Motor neuron (in vitro differentiated cells): ENCODE measurements at regions not wholly inside any gene's neighbourhood (a gene's known extent, or its start where the extent isn't known, plus 50 kb on each side); places are given as distances from the start of the nearest gene placed in this dataset.
A peak's percentile ranks its signal among the peaks of the same experiment; 100 is the strongest.
"Not testable (repeated sequence)": the region's sequence is repeated elsewhere in the genome, so short reads cannot be mapped to it uniquely, and the experiment has no call there.

Source experiments
- ATAC-seq, 8 experiments: fragments of 200-7000 bp; cut with Tn5 transposase; replicated peaks in 6 of 8; 2 replicates each; pipeline ENCODE4 v1.8.0; 2021; ENCODE audit warnings: mild to moderate bottlenecking in 8 of 8, moderate library complexity in 8 of 8
- H3K27ac ChIP-seq, 2 donors: fragments of 250-450 bp; sonication (Bioruptor Pico); 2 replicates each; pipeline ENCODE4 v1.9.0; 2021; ENCODE audit warnings: antibody characterized with exemption in 2 of 2, mild to moderate bottlenecking in 2 of 2, moderate library complexity in 1 of 2
- H3K4me1 ChIP-seq, 2 donors: fragments of 250-450 bp; sonication (Bioruptor Pico); replicated peaks in 1 of 2; 2 replicates each; pipeline ENCODE4 v1.6.1; 2021; ENCODE audit warnings: antibody characterized with exemption in 2 of 2, mild to moderate bottlenecking in 2 of 2, moderate library complexity in 1 of 2
- H3K4me3 ChIP-seq, 5 donors: fragments of 250-450 bp; sonication (Bioruptor Pico); 2 replicates each; pipeline ENCODE4 v1.9.0; 2021; ENCODE audit warnings: antibody characterized with exemption in 5 of 5, mild to moderate bottlenecking in 5 of 5, moderate library complexity in 4 of 5
- WGBS, 10 experiments: fragments of 450-650 bp; shearing (Covaris generic); methylation state at CpG; one replicate each; pipeline ENCODE4 v1.0.0; 2022; 5-methylcytosine and 5-hydroxymethylcytosine counted together
- in situ Hi-C, 9 experiments: fragments of 400-800 bp; cut with MboI; loops; one replicate each; pipeline ENCODE4 v1.15.0; 2021; ENCODE audit warnings: low sequenced_read_pairs in 9 of 9, low pct_unique_long_range_greater_than_20kb in 2 of 9; ENCODE audit not compliant: unreplicated experiment in 9 of 9

DNA sequence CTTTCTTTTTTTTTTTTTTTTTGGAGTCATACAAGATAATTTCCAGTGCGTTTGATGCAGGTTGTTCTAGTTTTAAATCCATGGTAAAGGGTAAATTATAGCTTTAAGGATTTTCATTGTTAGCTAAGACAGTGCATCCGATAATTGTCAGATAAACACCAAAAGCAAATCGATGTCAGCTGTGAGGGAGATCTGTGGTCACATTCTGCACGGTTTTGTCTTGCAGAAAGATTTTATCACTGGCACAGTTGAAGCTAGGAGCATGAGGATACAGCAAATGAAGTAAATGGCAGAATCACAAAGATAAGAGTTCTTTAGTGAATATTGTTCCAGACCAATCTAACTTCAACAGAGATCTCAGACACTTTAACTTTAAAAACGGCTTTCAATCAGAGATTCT lies 648.8 kb upstream of the COBL start:
- no peak overlapping the region for H3K27ac ChIP-seq
- in situ Hi-C loops: no loop called here
- H3K4me1 ChIP-seq: no peaks in the 10 kb centered on the region
- H3K4me3 ChIP-seq: no peak overlapping the region
- 0 to 65% (median 34%) methylated on average over 1 to 5 of the region's 5 CpGs for WGBS, 10 experiments
- no peak for ATAC-seq

DNA sequence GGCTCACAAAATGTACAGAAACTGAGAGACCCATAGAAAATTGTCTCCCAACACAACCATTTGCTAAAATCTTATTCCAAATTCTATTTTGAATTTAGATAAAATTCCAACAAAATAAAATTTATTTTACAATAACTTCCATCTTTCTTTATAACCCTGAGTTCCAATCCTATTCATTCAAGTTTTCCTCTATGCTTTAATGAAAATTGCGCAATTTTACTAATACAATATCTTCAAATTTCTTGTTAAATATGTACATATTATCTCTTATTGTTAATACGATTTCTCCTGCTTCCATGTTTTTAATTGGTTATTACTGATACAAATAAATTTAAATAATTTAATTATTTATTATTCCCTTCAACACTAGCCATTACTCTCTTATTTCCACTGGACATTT lies 645.2 kb upstream of the COBL start:
- ATAC-seq: no peak
- WGBS, 10 experiments: 17 to 100% (median 89%) methylated on average over 2 of the region's 2 CpGs
- no peak overlapping the region for H3K4me3 ChIP-seq
- no peaks in the 10 kb centered on the region for H3K4me1 ChIP-seq
- H3K27ac ChIP-seq: no peak overlapping the region
- in situ Hi-C loops: no loop called here

DNA sequence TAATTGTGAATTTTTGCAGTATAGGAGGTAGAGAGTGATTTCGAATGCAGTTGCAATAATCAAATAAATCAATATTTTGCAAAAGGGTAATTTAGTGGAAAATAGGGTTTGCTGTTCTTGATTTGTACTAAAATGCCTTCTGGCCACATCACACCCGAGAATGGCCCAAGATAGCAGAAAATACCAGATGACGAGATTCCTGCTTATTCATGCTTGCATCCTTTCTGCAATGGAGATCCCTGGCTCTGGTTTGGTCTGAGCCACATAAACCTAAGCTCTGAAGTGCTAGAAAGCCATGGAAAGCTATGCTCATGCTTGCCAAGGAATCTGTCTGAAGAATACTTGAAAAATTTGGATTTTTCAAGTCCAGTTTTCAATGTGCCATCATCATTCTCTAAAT lies 634.2 kb upstream of the COBL start:
- Histone ChIP-seq H3K4me3 (no peak overlapping the region), H3K27ac (peak overlapping the region in 1 of 2 donors; percentile 34), H3K4me1 (peaks cover 13 to 21% of the 10 kb centered on the region in 2 donors)
- peak in 4 of 8 experiments; percentile 29 to 67 (median 57) for ATAC-seq
- in situ Hi-C loops: no loop called here
- WGBS, 10 experiments: 0 to 41% (median 13%) methylated on average over 1 to 3 of the region's 3 CpGs

DNA sequence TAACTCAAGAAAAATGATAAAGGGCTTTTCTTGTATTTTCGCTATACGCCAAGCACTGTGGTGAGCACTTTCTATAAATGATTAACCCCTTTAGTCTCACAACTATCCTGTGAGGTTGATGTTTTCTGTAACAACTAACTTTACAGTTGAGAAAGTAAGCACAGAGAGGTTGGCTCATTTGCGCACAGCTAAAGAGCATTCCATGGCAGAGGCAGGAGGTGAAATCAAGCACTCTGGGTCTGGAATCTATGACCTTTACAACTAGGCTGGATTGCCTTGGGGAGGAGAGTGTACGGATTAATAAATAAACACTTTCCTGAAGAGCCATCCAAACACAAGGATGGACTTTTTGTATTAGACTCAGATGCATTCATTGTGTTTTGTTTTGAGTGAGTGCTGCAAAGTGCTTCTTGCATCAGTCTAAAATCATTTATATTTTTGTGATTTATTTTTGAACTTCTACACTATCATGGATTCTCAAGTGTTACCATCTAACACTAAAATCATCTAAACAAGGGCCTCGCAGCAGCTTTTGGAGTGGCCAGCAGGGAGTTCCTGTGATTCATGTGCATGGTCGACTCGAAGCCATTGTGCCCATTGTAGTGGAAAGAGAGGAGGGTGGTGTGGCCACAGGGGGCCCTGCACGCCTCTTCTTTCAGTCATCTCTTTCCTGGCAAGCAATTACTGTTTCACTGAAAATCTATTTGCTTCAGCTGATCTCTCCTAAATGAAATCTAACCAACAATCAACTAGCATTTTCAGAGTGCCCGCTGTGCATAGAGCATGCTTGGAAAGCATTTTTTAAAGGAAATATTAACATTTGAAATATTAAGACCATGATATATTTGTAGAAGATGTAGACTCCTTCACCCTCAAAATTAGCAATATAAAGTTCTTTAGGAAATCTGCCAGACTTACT lies 633.4 kb upstream of the COBL start:
- H3K27ac ChIP-seq: no peak overlapping the region
- no peak overlapping the region for H3K4me3 ChIP-seq
- peaks cover 13 to 21% of the 10 kb centered on the region in 2 donors for H3K4me1 ChIP-seq
- 9 to 79% (median 37%) methylated on average over 1 to 8 of the region's 9 CpGs for WGBS, 10 experiments
- in situ Hi-C loops: no loop called here
- ATAC-seq: peak in 5 of 8 experiments; percentile 71 to 90 (median 85)

DNA sequence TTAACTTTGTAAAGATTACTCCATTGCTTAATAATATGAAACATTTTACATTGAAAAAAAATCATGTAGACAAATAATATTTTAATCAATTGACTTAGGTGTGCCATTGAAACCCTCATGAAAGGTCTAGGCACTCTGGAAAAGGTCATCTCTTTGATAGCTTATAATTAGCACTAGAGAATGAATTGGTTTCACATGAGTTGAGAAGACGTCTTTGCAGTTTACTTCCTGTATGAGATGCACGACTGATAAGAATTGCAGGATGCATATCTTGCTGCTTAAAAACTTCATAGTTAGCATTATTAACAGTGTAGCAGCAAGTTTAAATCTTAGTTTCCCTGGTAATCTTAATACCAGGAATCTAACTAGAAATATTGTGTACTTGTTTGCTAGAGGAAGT lies 614.2 kb upstream of the COBL start:
- Histone ChIP-seq H3K27ac (no peak overlapping the region), H3K4me1 (no peaks in the 10 kb centered on the region), H3K4me3 (no peak overlapping the region)
- 0 to 100% (median 33%) methylated on average over 1 to 2 of the region's 2 CpGs; no CpG with 5 or more reads in 4 of the 10 experiments for WGBS, 10 experiments
- in situ Hi-C loops: no loop called here
- ATAC-seq: no peak

DNA sequence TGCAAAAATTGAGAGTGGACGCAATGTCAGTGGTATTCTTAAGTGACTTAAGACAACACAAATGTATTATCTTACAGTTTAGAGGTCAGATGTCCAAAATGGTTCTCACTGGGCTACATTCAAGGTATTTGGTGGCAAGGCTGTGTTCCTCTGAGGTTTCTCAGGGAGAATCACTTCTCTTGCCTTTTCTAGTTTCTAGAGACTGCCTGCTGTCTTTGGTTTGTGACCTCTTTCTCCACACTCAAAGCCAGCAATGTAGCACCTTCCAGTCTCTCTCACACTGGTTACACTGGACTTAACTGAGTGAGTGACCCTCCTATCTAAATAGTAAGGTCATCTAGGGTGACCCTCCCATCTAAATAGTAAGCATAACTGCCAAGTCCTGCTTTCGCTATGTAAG lies 613.2 kb upstream of the COBL start:
- Histone ChIP-seq H3K4me3 (no peak overlapping the region), H3K27ac (no peak overlapping the region), H3K4me1 (no peaks in the 10 kb centered on the region)
- in situ Hi-C loops: no loop called here
- ATAC-seq: no peak
- 0 to 100% (median 41%) methylated on average over 1 to 2 of the region's 2 CpGs; no CpG with 5 or more reads in 2 of the 10 experiments for WGBS, 10 experiments

DNA sequence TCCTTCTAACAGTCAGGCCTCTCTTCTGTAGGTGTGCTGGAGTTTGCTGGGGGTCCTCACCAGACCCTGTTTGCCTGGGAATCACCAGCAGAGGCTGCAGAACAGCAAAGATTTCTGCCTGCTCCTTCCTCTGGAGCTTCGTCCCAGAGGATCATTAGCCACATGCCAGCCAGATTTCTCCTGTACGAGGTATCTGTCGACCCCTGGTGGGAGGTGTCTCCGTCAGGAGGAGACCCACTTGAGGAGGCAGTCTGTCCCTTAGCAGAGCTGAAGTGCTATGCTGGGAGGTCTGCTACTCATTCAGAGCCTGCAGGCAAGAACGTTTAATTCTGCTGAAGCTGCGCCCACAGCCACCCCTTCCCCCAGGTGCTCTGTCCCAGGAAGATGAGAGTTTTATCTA lies 611.1 kb upstream of the COBL start:
- Histone ChIP-seq H3K27ac (no peak overlapping the region), H3K4me1 (no peaks in the 10 kb centered on the region), H3K4me3 (no peak overlapping the region)
- 0 to 100% (median 80%) methylated on average over 1 to 6 of the region's 6 CpGs; no CpG with 5 or more reads in 3 of the 10 experiments for WGBS, 10 experiments
- in situ Hi-C loops: no loop called here
- no peak for ATAC-seq

DNA sequence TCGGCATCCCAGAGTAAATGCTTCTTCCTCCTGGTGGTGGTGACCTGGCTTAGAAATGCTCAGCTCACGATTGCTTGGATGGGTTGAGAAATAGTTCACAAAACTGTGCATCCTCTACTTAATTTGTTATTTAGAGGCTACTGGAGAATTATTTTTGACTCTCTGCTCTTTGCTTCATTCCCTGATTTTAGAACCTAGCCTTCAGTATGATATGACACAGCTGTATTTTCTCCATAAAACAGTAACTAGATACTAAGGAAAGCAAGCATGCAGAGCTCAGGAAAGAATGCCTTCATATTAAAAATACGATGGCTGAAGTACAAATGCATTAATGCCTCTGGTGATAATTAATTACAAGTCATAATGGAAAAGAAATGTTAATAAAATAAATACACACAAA lies 602.0 kb upstream of the COBL start:
- ATAC-seq: no peak
- no peak overlapping the region for H3K27ac ChIP-seq
- H3K4me1 ChIP-seq: no peaks in the 10 kb centered on the region
- WGBS, 10 experiments: 7 to 100% (median 84%) methylated on average over 1 to 3 of the region's 3 CpGs
- in situ Hi-C loops: no loop called here
- no peak overlapping the region for H3K4me3 ChIP-seq

DNA sequence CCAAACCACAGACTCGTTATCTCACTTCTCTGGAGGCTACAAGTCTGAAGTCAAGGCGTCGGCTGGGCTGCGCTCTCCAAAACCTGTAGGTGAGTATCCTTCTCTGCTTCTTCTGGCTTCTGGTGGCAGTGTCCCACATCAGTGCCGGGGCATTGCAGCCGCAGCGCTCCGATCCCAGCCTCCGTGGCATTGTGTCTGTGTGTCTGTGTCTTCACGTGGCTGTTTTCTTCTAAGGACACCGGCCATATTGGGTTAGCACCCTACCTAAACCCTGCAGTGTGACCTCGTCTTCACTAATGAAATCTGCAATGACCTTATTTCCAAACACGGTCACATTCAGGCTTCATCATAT lies 584.9 kb upstream of the COBL start:
- 8 to 100% (median 53%) methylated on average over 2 to 9 of the region's 13 CpGs; no CpG with 5 or more reads in 3 of the 10 experiments for WGBS, 10 experiments
- no peak for ATAC-seq
- in situ Hi-C loops: no loop called here
- peaks cover 0 to 10% of the 10 kb centered on the region in 2 donors for H3K4me1 ChIP-seq
- H3K4me3 ChIP-seq: no peak overlapping the region
- H3K27ac ChIP-seq: no peak overlapping the region

DNA sequence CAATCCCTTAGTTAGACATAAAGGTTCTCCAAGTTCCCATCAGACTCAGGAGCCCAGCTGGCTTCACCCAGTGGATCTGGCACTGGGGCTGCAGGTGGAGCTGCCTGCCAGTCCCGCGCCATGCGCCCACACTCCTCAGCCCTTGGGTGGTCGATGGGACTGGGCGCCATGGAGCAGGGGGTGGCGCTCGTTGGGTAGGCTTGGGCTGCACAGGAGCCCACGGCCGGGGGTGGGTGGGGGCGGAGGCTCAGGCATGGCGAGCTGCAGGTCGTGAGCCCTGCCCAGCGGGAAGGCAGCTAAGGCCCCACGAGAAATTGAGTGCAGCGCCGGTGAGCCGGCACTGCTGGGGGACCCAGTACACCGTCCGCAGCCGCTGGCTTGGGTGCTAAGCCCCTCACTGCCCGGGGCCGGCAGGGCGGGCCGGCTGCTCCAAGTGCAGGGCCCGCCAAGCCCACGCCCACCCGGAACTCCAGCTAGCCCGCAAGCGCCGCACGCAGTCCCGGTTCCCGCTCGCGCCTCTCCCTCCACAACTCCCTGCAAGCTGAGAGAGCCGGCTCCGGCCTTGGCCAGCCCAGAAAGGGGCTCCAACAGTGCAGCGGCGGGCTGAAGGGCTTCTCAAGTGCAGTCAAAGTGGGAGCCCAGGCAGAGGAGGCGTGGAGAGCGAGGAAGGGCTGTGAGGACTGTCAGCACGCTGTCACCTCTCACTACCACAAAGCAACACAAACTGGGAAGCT lies 584.3 kb upstream of the COBL start:
- ATAC-seq, H3K27ac ChIP-seq, H3K4me3 ChIP-seq, in situ Hi-C loops: not testable (repeated sequence)
- WGBS, 10 experiments: 90 to 100% methylated on average over 2 to 3 of the region's 42 CpGs; no CpG with 5 or more reads in 8 of the 10 experiments
- peaks cover 0 to 10% of the 10 kb centered on the region in 2 donors for H3K4me1 ChIP-seq

DNA sequence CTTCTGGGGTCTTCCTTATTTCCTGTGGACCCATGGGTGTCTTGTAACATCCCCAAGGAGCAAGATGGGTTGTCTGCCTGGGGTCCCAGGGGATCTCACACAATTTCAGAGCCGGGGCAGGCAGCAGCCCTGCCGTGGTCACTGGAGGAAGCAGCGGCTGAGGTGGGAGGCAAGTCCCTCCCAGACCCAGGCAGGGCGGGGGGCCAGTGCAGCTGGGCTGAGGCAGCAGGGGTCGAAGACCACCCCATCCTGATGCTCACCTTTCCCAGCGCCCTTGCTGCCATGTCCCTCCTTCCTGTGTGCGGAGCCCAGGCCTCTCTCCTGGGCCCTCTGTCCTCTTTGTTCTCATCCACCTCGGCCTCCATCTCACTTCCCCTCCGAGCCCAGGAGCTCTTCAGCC lies 583.0 kb upstream of the COBL start:
- H3K4me1 ChIP-seq: peaks cover 0 to 10% of the 10 kb centered on the region in 2 donors
- no peak overlapping the region for H3K27ac ChIP-seq
- no peak for ATAC-seq
- H3K4me3 ChIP-seq: no peak overlapping the region
- WGBS, 10 experiments: 15 to 70% (median 60%) methylated on average over 1 to 4 of the region's 9 CpGs; no CpG with 5 or more reads in 6 of the 10 experiments
- in situ Hi-C loops: no loop called here

DNA sequence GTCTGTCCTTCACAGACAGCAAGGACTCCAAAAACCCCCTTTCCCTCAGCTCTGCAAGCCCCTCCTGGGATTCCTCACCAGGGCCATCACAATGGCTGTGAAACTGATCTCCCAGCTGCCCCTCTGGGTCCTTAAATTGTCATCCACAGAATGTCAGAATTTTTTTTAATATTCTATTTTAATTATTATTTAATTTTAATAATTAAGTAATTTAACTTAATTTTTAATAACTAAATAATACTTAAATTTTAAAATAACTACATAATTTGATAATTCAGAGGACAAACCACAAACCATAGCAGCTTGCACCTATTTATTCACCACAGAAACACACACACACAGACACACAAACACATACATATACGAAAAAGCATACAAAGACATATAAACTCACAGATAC lies 565.8 kb upstream of the COBL start:
- WGBS, 10 experiments: 10 to 100% (median 88%) methylated on average over 1 of the region's 1 CpG; no CpG with 5 or more reads in 3 of the 10 experiments
- no peak overlapping the region for H3K4me3 ChIP-seq
- in situ Hi-C loops: no loop called here
- H3K4me1 ChIP-seq: peaks cover 12 to 22% of the 10 kb centered on the region in 2 donors
- H3K27ac ChIP-seq: no peak overlapping the region
- no peak for ATAC-seq

DNA sequence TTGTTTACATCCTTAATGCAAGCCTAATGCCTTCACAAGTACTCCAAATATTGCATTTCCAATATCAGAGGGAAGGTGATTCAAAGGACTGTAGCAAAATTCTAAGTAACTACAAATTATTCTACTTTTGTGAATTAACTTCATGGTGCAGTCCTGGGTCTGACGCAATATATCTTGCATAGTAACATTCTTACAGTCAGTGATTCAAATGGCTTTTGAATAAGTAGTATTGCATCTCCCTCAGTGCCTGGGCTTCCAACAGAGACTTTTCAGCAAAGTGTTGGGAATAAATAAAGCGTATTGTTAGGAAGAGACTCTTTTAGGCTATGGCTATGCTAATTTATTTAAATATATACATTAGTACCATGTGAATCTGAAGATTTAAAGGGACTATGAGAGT lies 564.7 kb upstream of the COBL start:
- Histone ChIP-seq H3K4me3 (no peak overlapping the region), H3K27ac (no peak overlapping the region), H3K4me1 (peaks cover 12 to 22% of the 10 kb centered on the region in 2 donors)
- ATAC-seq: peak in 5 of 8 experiments; percentile 41 to 84 (median 62)
- in situ Hi-C loops: no loop called here
- 5 to 100% (median 61%) methylated on average over 1 to 2 of the region's 2 CpGs; no CpG with 5 or more reads in 2 of the 10 experiments for WGBS, 10 experiments
